GM12878 (cell line): ENCODE measurements at regions not wholly inside any gene's neighbourhood (a gene's known extent, or its start where the extent isn't known, plus 50 kb on each side); places are given as distances from the start of the nearest gene placed in this dataset.

Experiments used
- ATAC-seq: fragments of 200-7000 bp; cut with Tn5 transposase; 3 replicates; pipeline ENCODE4 v1.9.1; 2020; ENCODE audit warnings: mild to moderate bottlenecking, moderate library complexity
- BruUV-seq: library from RNA; stranded (reverse); fragments of 400-500 nt; replicated peaks from 2 replicates; lab custom pipeline; 2021; lab: Mats Ljungman, UMichigan
- CTCF ChIA-PET: fragments of 300-600 bp; sonication (Branson Sonifier 250); formaldehyde crosslinking; extraction: SDS; loops from one replicate; lab custom pipeline; 2021; ENCODE audit warnings: inconsistent platforms; lab: Yijun Ruan, JAX
- POLR2A ChIA-PET: fragments of 350-600 bp; formaldehyde crosslinking; extraction: SDS; loops from one replicate; lab custom pipeline; 2021; ENCODE audit warnings: inconsistent platforms; lab: Charles Lee
- RAD21 ChIA-PET: fragments of 300-600 bp; sonication (Branson Sonifier 250); formaldehyde crosslinking; loops from one replicate; lab custom pipeline; 2023; ENCODE audit warnings: antibody characterized with exemption; ENCODE audit not compliant: unreplicated experiment; lab: Charles Lee
- SMC1A ChIA-PET: fragments of 300-600 bp; sonication (Branson Sonifier 250); formaldehyde crosslinking; loops from one replicate; lab custom pipeline; 2023; ENCODE audit not compliant: unreplicated experiment, uncharacterized antibody; lab: Charles Lee
- DNase-seq: peaks from one replicate; pipeline ENCODE4 v3.0.0-alpha.2; 2011; ENCODE audit warnings: low read depth, low spot score
- FAIRE-seq: peaks from 3 replicates; lab custom pipeline; 2011; peaks lifted over from hg19 to GRCh38; lab: Jason Lieb, UNC
- H2AFZ ChIP-seq: 2 replicates; pipeline ENCODE4 v1.6.0; 2011; ENCODE audit warnings: low read depth, low read length, control low read depth; ENCODE audit not compliant: control insufficient read depth
- H3K27ac ChIP-seq: 2 replicates; pipeline ENCODE4 v1.5.1; 2011; ENCODE audit warnings: control low read depth; ENCODE audit not compliant: control insufficient read depth, insufficient read depth
- H3K27me3 ChIP-seq, 2 experiments: replicated peaks in 1 of 2; 2 replicates each; pipeline versions ENCODE4 v1.6.0 to v1.6.1; 2011; ENCODE audit warnings: low read length in 1 of 2; ENCODE audit not compliant: control insufficient read depth in 2 of 2, insufficient read depth in 2 of 2
- H3K36me3 ChIP-seq, 2 experiments: 2 replicates each; pipeline ENCODE4 v1.5.1; 2011; ENCODE audit warnings: low read length in 1 of 2; ENCODE audit not compliant: control insufficient read depth in 2 of 2, insufficient read depth in 2 of 2
- H3K4me1 ChIP-seq: 2 replicates; pipeline ENCODE4 v1.6.1; 2011; ENCODE audit warnings: mild to moderate bottlenecking, low read length, moderate library complexity, mixed read lengths; ENCODE audit not compliant: control insufficient read depth, insufficient read depth
- H3K4me2 ChIP-seq: 2 replicates; pipeline ENCODE4 v1.6.0; 2011; ENCODE audit warnings: control low read depth; ENCODE audit not compliant: control insufficient read depth, insufficient read depth
- H3K4me3 ChIP-seq: fragments of 200-600 bp; sonication (generic); 2 replicates; pipeline ENCODE4 v1.5.1; 2016
- H3K79me2 ChIP-seq: 2 replicates; pipeline ENCODE4 v1.6.0; 2011; ENCODE audit warnings: low read length; ENCODE audit not compliant: control insufficient read depth, insufficient read depth
- H3K9ac ChIP-seq: 2 replicates; pipeline ENCODE4 v1.8.0; 2011; ENCODE audit warnings: low read length, control low read depth, mixed read lengths; ENCODE audit not compliant: control insufficient read depth, insufficient read depth
- H3K9me3 ChIP-seq: replicated peaks from 3 replicates; pipeline ENCODE4 v1.5.1; 2011; ENCODE audit warnings: mild to moderate bottlenecking, low read length; ENCODE audit not compliant: control insufficient read depth, insufficient read depth
- H4K20me1 ChIP-seq: 2 replicates; pipeline ENCODE4 v1.6.0; 2011; ENCODE audit not compliant: control insufficient read depth, insufficient read depth
- DPF2 ChIP-seq: fragments of 450-650 bp; IDR thresholded peaks from 2 replicates; pipeline ENCODE4 v1.6.1; 2017; ENCODE audit warnings: mild to moderate bottlenecking
- ESRRA ChIP-seq: IDR thresholded peaks from 2 replicates; pipeline ENCODE4 v1.6.1; 2012; ENCODE audit warnings: mild to moderate bottlenecking, low read length, improper control_type of control experiment
- ETV6 ChIP-seq, 2 experiments: fragments of 450-650 bp in 1 of 2; IDR thresholded peaks in 1 of 2; conservative IDR thresholded peaks in 1 of 2; 2 replicates each; pipeline ENCODE4 v1.6.1; 2014; ENCODE audit warnings: antibody characterized with exemption in 1 of 2, borderline replicate concordance in 1 of 2, low read depth in 1 of 2, mild to moderate bottlenecking in 1 of 2, moderate library complexity in 1 of 2
- KAT2A ChIP-seq: conservative IDR thresholded peaks from 2 replicates; pipeline ENCODE4 v1.6.1; 2011; ENCODE audit warnings: low read depth, low read length; ENCODE audit not compliant: control insufficient read depth
- KDM1A ChIP-seq: fragments of 200-600 bp; sonication (generic); IDR thresholded peaks from 2 replicates; pipeline ENCODE4 v1.6.1; 2016; ENCODE audit warnings: borderline replicate concordance
- RELA ChIP-seq: fragments of 450-650 bp; IDR thresholded peaks from 2 replicates; pipeline ENCODE4 v1.8.0; 2014; ENCODE audit warnings: borderline replicate concordance; ENCODE audit not compliant: partially characterized antibody
- SMARCA5 ChIP-seq: fragments of 450-650 bp; IDR thresholded peaks from 2 replicates; pipeline ENCODE4 v1.6.1; 2017; ENCODE audit warnings: mild to moderate bottlenecking
- SP1 ChIP-seq: IDR thresholded peaks from one replicate; pipeline ENCODE4 v1.6.1; 2011; ENCODE audit warnings: low read depth, low read length
- SREBF2 ChIP-seq: IDR thresholded peaks from 2 replicates; pipeline ENCODE4 v1.6.1; 2012; ENCODE audit warnings: mild to moderate bottlenecking, low read length
- ZNF384 ChIP-seq: IDR thresholded peaks from 2 replicates; pipeline ENCODE4 v1.6.1; 2012; ENCODE audit warnings: low read depth, mild to moderate bottlenecking, low read length, improper control_type of control experiment, borderline replicate concordance
- ZNF622 ChIP-seq: fragments of 450-650 bp; IDR thresholded peaks from 2 replicates; pipeline ENCODE4 v1.6.1; 2017; ENCODE audit warnings: mild to moderate bottlenecking, inconsistent platforms
- WGBS: methylation state at CpG from one replicate; pipeline ENCODE4 v1.1.6; 2016; ENCODE audit warnings: low lambda C conversion rate; ENCODE audit not compliant: insufficient replicate concordance, insufficient coverage; ENCODE audit errors: missing lambda C conversion rate; 5-methylcytosine and 5-hydroxymethylcytosine counted together
- in situ Hi-C: fragments of 300-500 bp; cut with MboI; formaldehyde crosslinking; loops from 9 replicates; pipeline ENCODE4 v1.14.3; 2018; ENCODE audit warnings: mixed read lengths
- intact Hi-C: fragments of 100-400 bp; cut with micrococcal nuclease; formaldehyde crosslinking; loops from one replicate; pipeline ENCODE4 v1.14.2; 2022; ENCODE audit not compliant: unreplicated experiment
- TF ChIP-seq, protein P1 (sequence below): fragments of 450-650 bp; IDR thresholded peaks from 2 replicates; pipeline ENCODE4 v1.6.1; 2018; ENCODE audit warnings: mild to moderate bottlenecking, low read depth, moderate library complexity; ENCODE audit not compliant: partially characterized antibody
- TF ChIP-seq, protein P2 (sequence below): fragments of 450-650 bp; IDR thresholded peaks from 2 replicates; pipeline ENCODE4 v1.6.1; 2014; ENCODE audit warnings: mild to moderate bottlenecking

DNA sequence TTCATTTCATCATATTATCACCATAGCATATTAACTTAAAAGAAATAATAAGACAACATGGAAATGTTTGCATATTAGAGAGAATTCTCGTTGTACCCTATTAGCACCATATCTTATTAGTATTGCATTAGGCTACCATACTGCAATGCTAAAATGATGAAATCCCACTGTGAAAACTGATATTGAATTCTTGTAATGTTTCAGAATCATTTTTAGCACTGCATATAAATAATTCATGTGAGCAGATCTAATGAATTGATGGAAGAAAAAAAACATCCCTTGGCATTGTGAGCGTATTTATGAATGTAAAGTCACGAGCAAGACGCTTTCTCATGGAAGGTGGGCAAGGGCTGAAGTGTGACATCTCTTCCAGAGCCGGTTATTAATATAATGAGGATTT, 257.1 kb upstream of the PTBP2 start:
- Histone ChIP-seq H3K4me1 (no peaks in the 10 kb centered on the region), H3K9ac (no peak overlapping the region), H2AFZ (no peak overlapping the region), H3K79me2 (no peaks in the 10 kb centered on the region), H3K4me2 (no peak overlapping the region), H3K36me3 (no peaks in the 10 kb centered on the region), H4K20me1 (no peaks in the 10 kb centered on the region), H3K27ac (no peak overlapping the region), H3K27me3 (no peaks in the 10 kb centered on the region), H3K4me3 (no peak overlapping the region), H3K9me3 (no peaks in the 10 kb centered on the region)
- TF ChIP-seq SREBF2 (no peak), KAT2A (no peak), ZNF384 (no peak), ESRRA (no peak), ZNF622 (no peak)
- TF ChIP-seq, protein P1, sequence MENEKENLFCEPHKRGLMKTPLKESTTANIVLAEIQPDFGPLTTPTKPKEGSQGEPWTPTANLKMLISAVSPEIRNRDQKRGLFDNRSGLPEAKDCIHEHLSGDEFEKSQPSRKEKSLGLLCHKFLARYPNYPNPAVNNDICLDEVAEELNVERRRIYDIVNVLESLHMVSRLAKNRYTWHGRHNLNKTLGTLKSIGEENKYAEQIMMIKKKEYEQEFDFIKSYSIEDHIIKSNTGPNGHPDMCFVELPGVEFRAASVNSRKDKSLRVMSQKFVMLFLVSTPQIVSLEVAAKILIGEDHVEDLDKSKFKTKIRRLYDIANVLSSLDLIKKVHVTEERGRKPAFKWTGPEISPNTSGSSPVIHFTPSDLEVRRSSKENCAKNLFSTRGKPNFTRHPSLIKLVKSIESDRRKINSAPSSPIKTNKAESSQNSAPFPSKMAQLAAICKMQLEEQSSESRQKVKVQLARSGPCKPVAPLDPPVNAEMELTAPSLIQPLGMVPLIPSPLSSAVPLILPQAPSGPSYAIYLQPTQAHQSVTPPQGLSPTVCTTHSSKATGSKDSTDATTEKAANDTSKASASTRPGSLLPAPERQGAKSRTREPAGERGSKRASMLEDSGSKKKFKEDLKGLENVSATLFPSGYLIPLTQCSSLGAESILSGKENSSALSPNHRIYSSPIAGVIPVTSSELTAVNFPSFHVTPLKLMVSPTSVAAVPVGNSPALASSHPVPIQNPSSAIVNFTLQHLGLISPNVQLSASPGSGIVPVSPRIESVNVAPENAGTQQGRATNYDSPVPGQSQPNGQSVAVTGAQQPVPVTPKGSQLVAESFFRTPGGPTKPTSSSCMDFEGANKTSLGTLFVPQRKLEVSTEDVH: no peak
- ATAC-seq (no peak), DNase-seq (no peak), FAIRE-seq (no peak)
- RAD21 ChIA-PET: no interaction called here
- WGBS: 12% methylated on average over 5 of the region's 5 CpGs
- POLR2A ChIA-PET: no interaction called here
- CTCF ChIA-PET: no interaction called here
- intact Hi-C loops (no loop called here), in situ Hi-C loops (no loop called here)
- BruUV-seq: no TSS peak
- SMC1A ChIA-PET: no interaction called here

DNA sequence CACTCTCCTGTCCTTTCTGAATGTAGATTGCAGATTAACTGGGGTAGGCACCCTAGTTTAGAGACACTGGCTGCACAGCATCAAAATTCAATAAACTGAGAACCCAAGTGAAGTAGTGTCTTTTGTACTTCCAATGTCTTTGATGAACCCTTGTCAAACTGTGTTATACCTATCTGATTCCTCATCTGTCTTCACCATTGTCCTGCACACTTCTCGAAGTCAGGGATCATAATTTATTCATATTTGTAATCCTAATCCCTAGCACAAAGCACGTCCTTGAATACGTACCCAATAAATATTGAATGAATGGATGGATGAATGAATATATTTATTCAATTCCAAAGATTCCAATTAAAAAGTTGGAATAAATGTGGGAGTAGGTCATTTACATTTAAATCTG, 256.6 kb upstream of the PTBP2 start:
- H3K79me2 ChIP-seq: no peaks in the 10 kb centered on the region
- TF ChIP-seq ETV6 (conservative IDR thresholded peaks at IDR 0.05 in 1 of 2, IDR thresholded peaks at IDR 0.05 in 1 of 2; ENCODE audit: borderline replicate concordance in 1 of 2, low read depth in 1 of 2) (no peak), KDM1A (no peak), ESRRA (no peak), RELA (no peak), SP1 (no peak), SMARCA5 (no peak), DPF2 (no peak)
- TF ChIP-seq, protein P2, sequence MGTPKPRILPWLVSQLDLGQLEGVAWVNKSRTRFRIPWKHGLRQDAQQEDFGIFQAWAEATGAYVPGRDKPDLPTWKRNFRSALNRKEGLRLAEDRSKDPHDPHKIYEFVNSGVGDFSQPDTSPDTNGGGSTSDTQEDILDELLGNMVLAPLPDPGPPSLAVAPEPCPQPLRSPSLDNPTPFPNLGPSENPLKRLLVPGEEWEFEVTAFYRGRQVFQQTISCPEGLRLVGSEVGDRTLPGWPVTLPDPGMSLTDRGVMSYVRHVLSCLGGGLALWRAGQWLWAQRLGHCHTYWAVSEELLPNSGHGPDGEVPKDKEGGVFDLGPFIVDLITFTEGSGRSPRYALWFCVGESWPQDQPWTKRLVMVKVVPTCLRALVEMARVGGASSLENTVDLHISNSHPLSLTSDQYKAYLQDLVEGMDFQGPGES: no peak
- TF ChIP-seq, protein P1: no peak
- CTCF ChIA-PET: no interaction called here
- no TSS peak for BruUV-seq
- POLR2A ChIA-PET: no interaction called here
- H3K4me2 ChIP-seq: no peak overlapping the region
- H2AFZ ChIP-seq: no peak overlapping the region
- DNase-seq: no peak
- no peak overlapping the region for H3K9ac ChIP-seq
- RAD21 ChIA-PET: no interaction called here
- SMC1A ChIA-PET: no interaction called here
- H3K4me3 ChIP-seq: no peak overlapping the region
- H4K20me1 ChIP-seq: no peaks in the 10 kb centered on the region
- in situ Hi-C loops: no loop called here
- no peaks in the 10 kb centered on the region for H3K36me3 ChIP-seq
- 12% methylated on average over 3 of the region's 3 CpGs for WGBS
- no peaks in the 10 kb centered on the region for H3K27me3 ChIP-seq
- ATAC-seq: no peak
- FAIRE-seq: no peak
- no peak overlapping the region for H3K27ac ChIP-seq
- no peaks in the 10 kb centered on the region for H3K9me3 ChIP-seq
- intact Hi-C loops: no loop called here
- no peaks in the 10 kb centered on the region for H3K4me1 ChIP-seq
